Stomach smooth muscle (tissue), 2 donors: ENCODE measurements at regions not wholly inside any gene's neighbourhood (a gene's known extent, or its start where the extent isn't known, plus 50 kb on each side); places are given as distances from the start of the nearest gene placed in this dataset.

Source experiments
- H3K27ac ChIP-seq: one replicate; pipeline ENCODE4 v1.7.0; 2013; ENCODE audit warnings: mild to moderate bottlenecking, low read length, inconsistent platforms
- H3K27me3 ChIP-seq, 2 donors: one replicate each; pipeline ENCODE4 v1.7.0; 2013; ENCODE audit warnings: low read length in 2 of 2; ENCODE audit not compliant: insufficient read depth in 2 of 2, control insufficient read depth in 1 of 2
- H3K36me3 ChIP-seq, 2 donors: one replicate each; pipeline ENCODE4 v1.7.0; 2013; ENCODE audit warnings: low read length in 2 of 2; ENCODE audit not compliant: control insufficient read depth in 2 of 2, insufficient read depth in 2 of 2
- H3K4me1 ChIP-seq: one replicate; pipeline ENCODE4 v1.7.0; 2013; ENCODE audit warnings: low read length; ENCODE audit not compliant: control insufficient read depth, insufficient read depth
- H3K4me3 ChIP-seq, 2 donors: one replicate each; pipeline ENCODE4 v1.7.0; 2013; ENCODE audit warnings: low read length in 2 of 2
- H3K9ac ChIP-seq, 2 donors: one replicate each; pipeline ENCODE4 v1.7.0; 2013; ENCODE audit warnings: low read length in 2 of 2, mild to moderate bottlenecking in 1 of 2
- H3K9me3 ChIP-seq, 2 donors: one replicate each; pipeline ENCODE4 v1.7.0; 2013; ENCODE audit warnings: low read length in 2 of 2; ENCODE audit not compliant: control insufficient read depth in 2 of 2
- donor health status: healthy.
- donor health status: Pancreatic carcinoma.

DNA sequence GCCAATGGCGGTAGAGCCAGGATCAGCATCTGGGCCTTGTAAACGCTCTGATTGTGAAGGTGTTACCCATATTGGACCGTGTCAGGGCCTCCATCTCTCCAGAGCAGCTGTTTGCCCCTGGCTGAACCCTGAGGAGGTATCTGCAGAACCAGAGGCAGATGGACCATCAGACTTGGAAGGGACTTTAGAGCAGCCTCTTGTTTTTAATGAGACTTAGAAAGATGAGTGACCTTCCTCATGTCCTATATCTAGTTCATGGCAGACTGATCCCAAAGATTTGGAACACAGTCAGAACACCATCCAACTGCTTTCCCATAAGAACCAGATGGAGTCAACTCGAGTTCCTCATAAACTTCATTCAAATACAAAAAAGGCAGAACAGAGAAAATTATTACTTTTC is 135.1 kb upstream of the MSX1 start:
- H3K36me3 ChIP-seq: no peaks in the 10 kb centered on the region
- H3K4me1 ChIP-seq: peaks cover 2% of the 10 kb centered on the region
- H3K4me3 ChIP-seq: no peak overlapping the region
- no peak overlapping the region for H3K9ac ChIP-seq
- H3K27ac ChIP-seq: no peak overlapping the region
- H3K9me3 ChIP-seq: peaks cover 16 to 18% of the 10 kb centered on the region in 2 donors
- no peaks in the 10 kb centered on the region for H3K27me3 ChIP-seq

DNA sequence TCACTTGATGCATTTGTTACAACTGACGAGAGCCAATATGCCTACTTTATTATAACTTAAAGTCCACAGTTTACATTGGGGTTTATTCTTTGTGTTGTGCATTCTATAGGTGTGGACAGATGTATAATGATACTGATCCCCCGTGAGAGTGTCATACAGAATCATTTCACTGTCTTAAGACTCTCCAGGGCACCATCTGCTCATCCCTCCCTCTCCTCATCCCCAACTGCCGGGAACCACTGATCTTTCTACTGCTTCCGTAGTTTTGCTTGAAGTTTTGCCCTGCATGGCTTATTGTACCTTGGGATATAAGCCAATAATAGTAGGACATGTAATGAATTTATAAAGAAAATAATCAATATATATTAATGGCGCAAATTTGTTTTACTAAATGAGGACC is 137.8 kb upstream of the MSX1 start:
- H3K27ac ChIP-seq: no peak overlapping the region
- no peaks in the 10 kb centered on the region for H3K27me3 ChIP-seq
- peaks cover 2% of the 10 kb centered on the region for H3K4me1 ChIP-seq
- H3K4me3 ChIP-seq: no peak overlapping the region
- H3K9me3 ChIP-seq: peaks cover 15% of the 10 kb centered on the region in 2 donors
- H3K36me3 ChIP-seq: no peaks in the 10 kb centered on the region
- no peak overlapping the region for H3K9ac ChIP-seq

DNA sequence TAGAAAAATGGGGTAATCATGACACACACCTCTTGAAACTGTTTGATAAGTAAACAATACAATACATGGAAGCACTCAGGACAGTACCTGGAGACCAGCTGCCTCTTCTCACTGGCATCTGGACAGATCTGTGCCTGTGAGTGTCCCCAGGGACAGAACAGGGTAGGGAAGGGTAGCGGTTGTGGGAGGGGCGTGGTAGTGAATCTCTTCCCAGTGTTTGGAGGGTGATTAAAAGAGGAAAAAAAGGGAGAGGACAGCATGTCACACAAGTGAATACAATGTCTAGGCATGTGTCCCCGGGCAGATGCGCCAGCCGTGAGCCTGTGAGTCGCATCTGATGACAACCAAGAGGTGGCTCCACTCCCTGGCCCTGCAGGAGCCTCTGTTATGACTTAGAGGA is 138.8 kb upstream of the MSX1 start:
- H3K4me3 ChIP-seq: no peak overlapping the region

GRCh38 chr4:4719436-4719835 is 140.0 kb upstream of the MSX1 start:
- Histone ChIP-seq H3K4me3 (no peak overlapping the region), H3K27ac (no peak overlapping the region), H3K27me3 (no peaks in the 10 kb centered on the region), H3K4me1 (peaks cover 2% of the 10 kb centered on the region), H3K9me3 (no peaks in the 10 kb centered on the region), H3K9ac (no peak overlapping the region), H3K36me3 (no peaks in the 10 kb centered on the region)

More for the DNA sequence above, 138.8 kb upstream of the MSX1 start:
- peaks cover 2% of the 10 kb centered on the region for H3K4me1 ChIP-seq
- no peak overlapping the region for H3K27ac ChIP-seq
- H3K9ac ChIP-seq: no peak overlapping the region
- H3K9me3 ChIP-seq: peaks cover 5% of the 10 kb centered on the region in 2 donors
- no peaks in the 10 kb centered on the region for H3K27me3 ChIP-seq
- H3K36me3 ChIP-seq: no peaks in the 10 kb centered on the region

DNA sequence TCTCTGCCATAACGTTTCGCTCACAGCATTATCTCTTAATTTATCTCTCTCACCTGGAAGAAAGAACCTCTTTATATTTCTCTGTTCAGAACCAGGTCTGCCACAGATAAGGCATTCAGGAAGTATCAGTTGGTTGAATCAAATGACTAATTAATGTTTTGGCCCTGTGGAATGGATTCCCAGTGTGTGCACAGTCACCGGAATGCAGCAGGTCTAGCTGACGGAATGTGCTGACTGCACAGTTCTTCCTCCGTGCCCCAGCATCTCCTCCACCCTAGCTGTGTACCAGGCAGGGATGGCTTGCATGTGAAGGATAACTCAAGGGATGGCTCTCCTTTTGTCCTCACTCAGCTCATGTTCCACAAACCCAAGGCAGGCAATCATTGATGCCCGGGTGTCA is 141.8 kb upstream of the MSX1 start:
- Histone ChIP-seq H3K9ac (no peak overlapping the region), H3K36me3 (no peaks in the 10 kb centered on the region), H3K4me3 (no peak overlapping the region), H3K27ac (no peak overlapping the region), H3K4me1 (no peaks in the 10 kb centered on the region), H3K27me3 (no peaks in the 10 kb centered on the region), H3K9me3 (no peaks in the 10 kb centered on the region)

DNA sequence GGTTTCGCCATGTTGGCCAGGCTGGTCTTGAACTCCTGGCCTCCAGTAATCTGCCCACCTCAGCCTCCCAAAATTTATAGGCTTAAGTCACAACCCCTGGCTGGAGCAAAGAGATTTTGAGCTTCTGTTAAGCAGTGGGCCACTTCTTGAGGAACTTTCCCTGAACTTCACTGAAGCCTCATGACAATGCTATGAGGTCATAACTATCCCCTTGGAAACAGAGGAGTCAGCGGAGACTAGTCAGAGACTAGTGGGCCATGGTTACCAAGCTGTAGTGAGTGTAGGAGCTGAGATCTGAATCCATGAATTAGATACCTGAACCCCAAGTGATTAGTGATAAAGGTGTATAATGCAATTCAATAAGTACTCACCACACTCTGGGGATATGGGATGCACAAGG is 145.1 kb upstream of the MSX1 start:
- H3K4me3 ChIP-seq: no peak overlapping the region
- H3K36me3 ChIP-seq: no peaks in the 10 kb centered on the region
- no peaks in the 10 kb centered on the region for H3K27me3 ChIP-seq
- no peaks in the 10 kb centered on the region for H3K4me1 ChIP-seq
- H3K9me3 ChIP-seq: no peaks in the 10 kb centered on the region
- no peak overlapping the region for H3K27ac ChIP-seq
- H3K9ac ChIP-seq: no peak overlapping the region

DNA sequence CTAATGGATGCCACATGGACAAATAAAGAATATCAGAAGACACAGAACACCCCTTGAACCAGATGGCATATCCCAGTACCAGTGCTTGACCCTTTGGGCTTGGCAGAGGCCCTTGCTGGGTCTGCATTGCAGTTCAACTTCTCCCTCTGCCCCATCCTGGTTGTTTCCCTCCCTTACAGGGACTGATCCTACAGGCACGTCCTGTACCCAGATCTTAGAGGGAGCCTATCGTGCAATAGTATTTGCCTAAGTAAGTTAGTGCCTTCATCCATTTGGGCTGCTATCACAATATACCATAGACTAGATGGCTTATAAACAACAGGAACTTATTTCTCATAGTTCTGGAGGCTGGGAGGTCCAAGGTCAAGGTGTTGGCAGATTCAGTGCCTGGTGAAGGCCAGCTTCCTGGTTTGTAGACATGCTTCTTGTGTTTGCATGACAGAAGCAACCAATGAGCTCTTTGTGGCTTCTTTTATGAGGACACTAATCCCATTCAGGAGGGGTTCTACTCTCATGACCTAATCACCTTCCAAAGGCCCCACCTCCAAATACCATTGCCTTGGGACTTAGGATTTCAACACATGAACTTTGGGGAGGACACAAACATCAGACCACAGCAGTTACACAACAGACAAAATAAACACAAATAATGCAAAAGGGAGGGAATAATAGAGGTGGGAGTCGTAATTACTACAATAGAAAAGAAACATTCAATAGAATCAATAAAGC is 146.5 kb upstream of the MSX1 start:
- H3K36me3 ChIP-seq: no peaks in the 10 kb centered on the region
- H3K9me3 ChIP-seq: no peaks in the 10 kb centered on the region
- H3K9ac ChIP-seq: no peak overlapping the region
- H3K27me3 ChIP-seq: no peaks in the 10 kb centered on the region
- H3K27ac ChIP-seq: no peak overlapping the region
- H3K4me1 ChIP-seq: no peaks in the 10 kb centered on the region
- H3K4me3 ChIP-seq: no peak overlapping the region

GRCh38 chr4:4711902-4712301 is 147.6 kb upstream of the MSX1 start:
- Histone ChIP-seq H3K4me3 (no peak overlapping the region), H3K4me1 (no peaks in the 10 kb centered on the region), H3K27me3 (no peaks in the 10 kb centered on the region), H3K9me3 (no peaks in the 10 kb centered on the region), H3K36me3 (no peaks in the 10 kb centered on the region), H3K9ac (no peak overlapping the region), H3K27ac (no peak overlapping the region)

DNA sequence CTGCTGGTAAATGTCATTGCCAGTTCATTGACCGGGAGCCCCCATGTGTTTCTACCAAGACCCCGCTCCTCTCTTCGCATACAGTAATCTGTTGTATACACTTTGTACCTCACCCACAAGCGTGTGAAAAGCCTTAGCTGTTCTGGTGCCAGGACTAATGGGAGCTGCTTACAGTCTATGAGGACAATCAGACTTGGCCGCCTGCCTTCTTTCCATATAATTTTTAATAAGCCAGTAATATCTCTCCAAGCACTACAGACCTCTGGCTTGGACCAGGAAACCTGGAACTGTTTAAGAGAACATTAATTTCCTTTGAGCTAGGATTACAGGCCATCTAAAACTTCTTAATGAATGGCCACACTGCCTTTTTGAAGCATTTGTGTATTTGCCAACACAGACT is 149.7 kb upstream of the MSX1 start:
- Histone ChIP-seq H3K9me3 (peaks cover 0 to 2% of the 10 kb centered on the region in 2 donors), H3K36me3 (no peaks in the 10 kb centered on the region), H3K27me3 (no peaks in the 10 kb centered on the region), H3K27ac (no peak overlapping the region), H3K4me3 (no peak overlapping the region), H3K9ac (no peak overlapping the region), H3K4me1 (no peaks in the 10 kb centered on the region)

DNA sequence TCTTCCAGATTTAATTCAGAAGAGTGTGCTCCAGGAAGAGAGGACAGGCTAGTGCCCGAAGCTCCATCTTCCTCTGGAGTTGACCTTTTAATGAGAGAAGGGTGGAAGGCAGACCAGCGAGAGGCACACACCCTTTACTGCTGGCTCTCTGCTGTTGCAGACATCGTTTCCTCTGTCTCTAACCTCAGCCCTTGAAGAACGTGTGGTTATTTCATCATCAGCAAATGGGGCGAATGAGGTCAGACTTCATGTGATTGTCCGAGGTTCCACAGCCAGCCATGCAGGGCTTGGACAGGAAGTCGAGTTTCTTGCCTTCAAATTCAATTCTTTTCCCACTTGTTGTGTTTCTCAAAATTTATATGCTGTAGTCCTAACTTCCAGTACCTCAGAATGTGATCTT is 155.2 kb upstream of the MSX1 start:
- Histone ChIP-seq H3K4me1 (no peaks in the 10 kb centered on the region), H3K9ac (no peak overlapping the region), H3K27me3 (no peaks in the 10 kb centered on the region), H3K36me3 (no peaks in the 10 kb centered on the region), H3K27ac (no peak overlapping the region), H3K9me3 (peaks cover 0 to 2% of the 10 kb centered on the region in 2 donors), H3K4me3 (no peak overlapping the region)

- Histone ChIP-seq H3K36me3 (no peaks in the 10 kb centered on the region), H3K27ac (no peak overlapping the region), H3K4me3 (no peak overlapping the region), H3K9ac (no peak overlapping the region), H3K27me3 (no peaks in the 10 kb centered on the region), H3K9me3 (no peaks in the 10 kb centered on the region), H3K4me1 (peaks cover 3% of the 10 kb centered on the region)
Observed at GRCh38 chr4:4697584-4697983, 155.7 kb upstream of the STX18 start.
